Fibroblast of mammary gland (primary cell): ENCODE measurements at regions not wholly inside any gene's neighbourhood (a gene's known extent, or its start where the extent isn't known, plus 50 kb on each side); places are given as distances from the start of the nearest gene placed in this dataset.

Experiments used
- DNase-seq: peaks from one replicate; pipeline ENCODE4 v3.0.0-alpha.2; 2010; ENCODE audit warnings: low read depth
- H3K4me3 ChIP-seq: 2 replicates; pipeline ENCODE4 v1.5.1; 2011; ENCODE audit warnings: low read depth, mild to moderate bottlenecking, low read length, moderate library complexity; ENCODE audit not compliant: control insufficient read depth
- CTCF ChIP-seq: conservative IDR thresholded peaks from 2 replicates; pipeline ENCODE4 v1.5.1; 2011; ENCODE audit warnings: low read depth, low read length, inconsistent platforms; ENCODE audit not compliant: control insufficient read depth, insufficient read depth

GRCh38 chr7:86485827-86486226 lies 157.9 kb upstream of the GRM3 start:
- DNase-seq: no peak
- no peak for TF ChIP-seq CTCF
- no peak overlapping the region for H3K4me3 ChIP-seq

GRCh38 chr7:86479144-86479543 lies 164.6 kb upstream of the GRM3 start:
- no peak for TF ChIP-seq CTCF
- no peak for DNase-seq
- H3K4me3 ChIP-seq: no peak overlapping the region

GRCh38 chr7:86477343-86477935 lies 166.3 kb upstream of the GRM3 start:
- no peak overlapping the region for H3K4me3 ChIP-seq
- no peak for DNase-seq
- TF ChIP-seq CTCF: no peak

DNA sequence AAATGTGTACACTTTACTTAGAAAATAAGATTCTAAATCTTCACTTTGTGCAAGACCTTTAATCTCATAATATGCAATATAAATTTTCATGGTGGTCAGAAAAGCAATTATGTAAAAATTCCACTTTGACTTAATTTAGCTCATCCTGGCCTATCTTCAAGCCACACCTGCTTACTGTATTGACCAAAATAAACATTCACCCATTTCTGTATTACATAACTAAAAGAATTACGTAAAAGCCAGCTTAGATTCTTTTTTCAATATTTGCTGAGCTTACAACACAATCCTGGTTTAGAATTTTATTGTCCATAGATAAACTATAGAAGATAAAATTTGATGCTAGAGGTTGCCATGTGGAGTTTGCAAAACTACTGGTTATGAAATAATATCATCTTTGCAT lies 172.9 kb upstream of the GRM3 start:
- H3K4me3 ChIP-seq: no peak overlapping the region
- DNase-seq: no peak
- no peak for TF ChIP-seq CTCF

DNA sequence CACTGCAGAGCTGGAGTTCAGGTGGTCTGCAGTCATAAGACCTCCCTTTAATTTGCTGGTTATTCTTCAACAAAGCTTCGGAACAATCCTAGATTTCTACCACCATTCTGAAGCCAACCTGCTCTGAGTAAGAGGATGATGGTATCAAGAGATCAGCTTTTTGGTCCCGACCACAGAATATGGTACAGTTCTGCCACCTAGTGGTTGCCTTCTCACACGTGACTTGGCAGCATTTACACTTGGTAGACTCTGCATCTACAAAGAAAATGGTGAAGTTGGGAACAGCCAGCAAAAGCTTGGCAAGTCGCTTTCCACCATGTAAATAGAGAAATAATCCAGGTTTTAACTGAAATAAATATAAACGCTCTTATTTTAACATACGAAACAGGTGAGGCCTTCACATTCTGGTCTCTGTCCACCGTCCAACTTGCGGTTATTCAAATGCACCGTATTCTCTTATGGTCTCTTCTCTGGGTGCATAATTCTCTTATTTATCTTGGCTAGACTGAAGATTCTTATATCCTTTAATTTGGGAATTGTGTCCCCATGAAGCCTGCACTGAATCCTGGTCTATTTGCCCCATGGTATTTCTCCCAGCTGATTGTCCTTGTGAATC lies 173.9 kb upstream of the GRM3 start:
- peak; percentile 73 for DNase-seq

DNA sequence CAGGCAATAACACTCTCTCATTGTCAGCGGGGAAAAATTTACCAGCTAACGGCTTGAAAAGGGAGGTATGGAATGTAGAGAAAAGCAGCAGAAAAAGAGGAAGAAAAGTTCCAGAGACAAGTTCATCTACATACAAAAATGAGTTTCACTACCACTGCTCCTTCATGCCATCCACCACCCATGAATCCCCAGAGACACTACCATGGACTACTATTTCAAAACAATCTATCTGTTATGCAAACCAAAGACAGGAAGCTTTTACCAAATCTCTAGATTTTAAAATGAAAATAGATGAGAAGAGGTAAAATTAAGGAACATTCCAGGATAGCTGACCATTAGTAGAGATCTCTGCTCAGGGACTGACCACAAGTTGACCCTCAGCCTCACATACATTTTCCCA lies 189.0 kb upstream of the GRM3 start:
- H3K4me3 ChIP-seq: no peak overlapping the region
- TF ChIP-seq CTCF: no peak

More for the DNA sequence above, 173.9 kb upstream of the GRM3 start:
- peak; percentile 65 for TF ChIP-seq CTCF
- no peak overlapping the region for H3K4me3 ChIP-seq

More for the DNA sequence above, 189.0 kb upstream of the GRM3 start:
- DNase-seq: no peak
